Activated T-cell treated with anti-CD3 and anti-CD28 coated beads for 4 hours (primary cell): ENCODE measurements at regions not wholly inside any gene's neighbourhood (a gene's known extent, or its start where the extent isn't known, plus 50 kb on each side); places are given as distances from the start of the nearest gene placed in this dataset.

Experiments
- DNase-seq: peaks from one replicate; pipeline ENCODE4 v3.0.0-alpha.2; 2020

GRCh38 chr3:18666655-18667054, 241.5 kb upstream of the SATB1 start:
- DNase-seq: no peak

- DNase-seq: no peak
Measured at GRCh38 chr3:18660059-18660458, 234.9 kb upstream of the SATB1 start.

GRCh38 chr3:18657858-18658820, 233.0 kb upstream of the SATB1 start:
- DNase-seq: no peak

GRCh38 chr3:18656866-18657265, 231.7 kb upstream of the SATB1 start:
- no peak for DNase-seq

- DNase-seq: no peak
Measured at GRCh38 chr3:18656410-18656809, 231.3 kb upstream of the SATB1 start.

GRCh38 chr3:18655827-18656226, 230.7 kb upstream of the SATB1 start:
- no peak for DNase-seq

- DNase-seq: no peak
Measured at GRCh38 chr3:18652781-18653180, 227.6 kb upstream of the SATB1 start.

- no peak for DNase-seq
Measured at GRCh38 chr3:18650731-18651130, 225.6 kb upstream of the SATB1 start.

GRCh38 chr3:18649666-18650363, 224.7 kb upstream of the SATB1 start:
- no peak for DNase-seq

- DNase-seq: no peak
Measured at GRCh38 chr3:18648868-18649462, 223.8 kb upstream of the SATB1 start.

GRCh38 chr3:18648159-18648558, 223.0 kb upstream of the SATB1 start:
- DNase-seq: no peak

- no peak for DNase-seq
Measured at GRCh38 chr3:18645619-18646018, 220.5 kb upstream of the SATB1 start.

GRCh38 chr3:18643281-18643680, 218.1 kb upstream of the SATB1 start:
- DNase-seq: no peak

GRCh38 chr3:18641916-18642315, 216.8 kb upstream of the SATB1 start:
- no peak for DNase-seq

GRCh38 chr3:18635215-18635614, 210.1 kb upstream of the SATB1 start:
- DNase-seq: no peak

- no peak for DNase-seq
Measured at GRCh38 chr3:18634461-18634860, 209.3 kb upstream of the SATB1 start.

GRCh38 chr3:18633002-18633401, 207.9 kb upstream of the SATB1 start:
- no peak for DNase-seq

- DNase-seq: no peak
Measured at GRCh38 chr3:18630295-18630694, 205.2 kb upstream of the SATB1 start.

- no peak for DNase-seq
Measured at GRCh38 chr3:18625085-18625484, 199.9 kb upstream of the SATB1 start.

GRCh38 chr3:18623220-18623619, 198.1 kb upstream of the SATB1 start:
- no peak for DNase-seq

- DNase-seq: no peak
Measured at GRCh38 chr3:18618723-18619122, 193.6 kb upstream of the SATB1 start.

- no peak for DNase-seq
Measured at GRCh38 chr3:18611991-18612390, 186.9 kb upstream of the SATB1 start.

GRCh38 chr3:18609187-18609586, 184.0 kb upstream of the SATB1 start:
- DNase-seq: no peak

GRCh38 chr3:18597919-18598318, 172.8 kb upstream of the SATB1 start:
- DNase-seq: no peak
